HUES64 (cell line): ENCODE measurements at regions not wholly inside any gene's neighbourhood (a gene's known extent, or its start where the extent isn't known, plus 50 kb on each side); places are given as distances from the start of the nearest gene placed in this dataset.

Source experiments
- H3K27ac ChIP-seq: 2 replicates; pipeline ENCODE4 v1.7.0; 2013; ENCODE audit warnings: low read depth, low read length, inconsistent platforms
- H3K27me3 ChIP-seq: 2 replicates; pipeline ENCODE4 v1.6.1; 2013; ENCODE audit warnings: mild to moderate bottlenecking, low read length; ENCODE audit not compliant: insufficient read depth
- H3K36me3 ChIP-seq: 2 replicates; pipeline ENCODE4 v1.6.1; 2013; ENCODE audit warnings: mild to moderate bottlenecking, low read length; ENCODE audit not compliant: insufficient read depth
- H3K4me1 ChIP-seq: 2 replicates; pipeline ENCODE4 v1.6.1; 2013; ENCODE audit warnings: mild to moderate bottlenecking, low read length, moderate library complexity; ENCODE audit not compliant: insufficient read depth
- H3K4me3 ChIP-seq: 2 replicates; pipeline ENCODE4 v1.5.1; 2013; ENCODE audit warnings: mild to moderate bottlenecking, low read length, moderate library complexity
- H3K9ac ChIP-seq: 2 replicates; pipeline ENCODE4 v1.6.1; 2013; ENCODE audit warnings: mild to moderate bottlenecking, low read depth, low read length
- H3K9me3 ChIP-seq: 2 replicates; pipeline ENCODE4 v1.6.1; 2013; ENCODE audit warnings: low read depth, low read length; ENCODE audit not compliant: insufficient read depth
- WGBS: fragments of 150-250, 120-280 bp; methylation state at CpG from one replicate; pipeline ENCODE4 v1.1.7; 2013; ENCODE audit warnings: missing lambda C conversion rate; 5-methylcytosine and 5-hydroxymethylcytosine counted together

DNA sequence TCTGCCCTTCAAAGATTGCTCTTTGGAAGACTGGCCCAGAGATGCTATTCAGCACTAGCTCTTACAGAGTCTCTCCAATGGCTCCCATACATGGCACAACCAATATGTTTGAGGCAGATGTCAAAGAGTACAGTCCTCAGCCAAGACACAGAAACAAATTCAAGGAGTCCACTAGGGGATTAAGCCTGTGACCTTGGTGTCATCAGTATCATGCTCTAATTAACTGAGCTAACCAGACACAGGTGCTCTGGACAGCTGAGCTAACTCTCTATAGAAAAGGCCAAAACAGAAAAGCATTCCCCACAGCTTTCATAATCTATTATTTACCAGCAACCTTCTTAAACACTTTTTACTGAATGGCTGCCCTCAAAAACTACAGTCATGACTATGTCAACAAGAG is 666.0 kb upstream of the PLXNA2 start:
- H3K27me3 ChIP-seq: no peaks in the 10 kb centered on the region
- H3K4me3 ChIP-seq: no peak overlapping the region
- H3K27ac ChIP-seq: no peak overlapping the region
- no peaks in the 10 kb centered on the region for H3K36me3 ChIP-seq
- no peaks in the 10 kb centered on the region for H3K4me1 ChIP-seq
- H3K9me3 ChIP-seq: no peaks in the 10 kb centered on the region
- no peak overlapping the region for H3K9ac ChIP-seq

DNA sequence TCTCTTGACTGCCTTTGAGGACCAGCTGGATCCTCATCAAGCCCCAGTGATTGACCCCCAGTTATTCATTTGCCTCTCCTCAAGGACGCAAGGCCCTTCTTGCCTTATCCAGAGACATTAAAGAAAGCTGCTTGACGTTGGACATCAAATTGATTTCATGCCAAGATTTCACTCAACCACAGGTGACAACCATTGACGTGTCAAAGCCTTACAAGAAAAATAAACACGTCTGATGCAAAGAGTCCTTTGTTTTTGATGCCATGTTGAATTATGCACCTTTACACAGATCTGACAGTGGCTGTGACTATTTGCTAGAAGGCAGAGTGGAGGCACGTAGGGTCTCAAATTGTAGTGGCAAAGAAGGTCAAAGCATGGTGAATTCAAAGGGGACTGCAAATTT is 666.2 kb upstream of the CAMK1G start:
- no peak overlapping the region for H3K27ac ChIP-seq
- no peak overlapping the region for H3K9ac ChIP-seq
- no peaks in the 10 kb centered on the region for H3K36me3 ChIP-seq
- no peaks in the 10 kb centered on the region for H3K9me3 ChIP-seq
- H3K27me3 ChIP-seq: no peaks in the 10 kb centered on the region
- no peak overlapping the region for H3K4me3 ChIP-seq
- H3K4me1 ChIP-seq: no peaks in the 10 kb centered on the region
- 91% methylated on average over 5 of the region's 5 CpGs for WGBS

DNA sequence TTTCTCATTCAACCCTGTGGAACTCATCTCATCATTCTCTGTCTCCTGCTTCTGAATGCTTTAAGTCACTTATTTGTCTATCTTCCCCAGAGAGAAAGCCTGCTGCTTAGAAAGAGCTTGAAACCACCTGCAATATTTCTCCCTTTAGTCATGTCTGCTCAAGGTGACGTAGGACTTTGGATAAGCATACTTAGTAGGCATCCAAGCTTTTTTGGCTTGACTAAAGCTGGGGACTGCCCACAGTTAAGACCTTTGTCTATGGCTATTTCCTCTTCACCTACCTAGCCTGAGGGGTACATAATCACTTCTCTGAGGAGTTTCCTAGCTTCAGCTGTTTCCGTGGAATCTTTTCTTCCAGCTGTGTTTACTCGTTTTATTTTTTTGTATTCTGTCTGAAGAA is 665.8 kb upstream of the CAMK1G start:
- Histone ChIP-seq H3K9me3 (no peaks in the 10 kb centered on the region), H3K27ac (no peak overlapping the region), H3K27me3 (no peaks in the 10 kb centered on the region), H3K4me1 (no peaks in the 10 kb centered on the region), H3K4me3 (no peak overlapping the region), H3K9ac (no peak overlapping the region), H3K36me3 (no peaks in the 10 kb centered on the region)
- WGBS: 74% methylated on average over 2 of the region's 3 CpGs

DNA sequence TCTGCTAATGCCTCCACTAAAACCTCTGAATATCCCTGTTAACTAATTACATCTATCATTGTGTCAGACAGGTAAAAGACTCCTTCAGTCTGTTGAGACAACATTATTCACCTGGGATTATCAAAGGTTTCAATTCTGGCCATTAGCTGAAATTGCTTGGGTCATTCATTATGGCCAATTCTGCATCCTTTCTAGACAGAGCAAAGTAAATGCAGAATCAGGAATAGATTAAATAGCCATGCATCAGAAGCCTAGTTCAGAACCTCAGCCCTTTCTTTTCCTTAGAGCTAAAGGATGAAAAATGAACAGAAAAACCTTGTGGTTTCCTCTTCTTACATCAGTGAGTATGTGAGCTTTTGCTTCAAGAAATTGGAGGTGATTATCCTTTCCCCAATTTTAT is 665.4 kb upstream of the CAMK1G start:
- no peak overlapping the region for H3K27ac ChIP-seq
- H3K36me3 ChIP-seq: no peaks in the 10 kb centered on the region
- no peaks in the 10 kb centered on the region for H3K4me1 ChIP-seq
- no peak overlapping the region for H3K9ac ChIP-seq
- H3K9me3 ChIP-seq: no peaks in the 10 kb centered on the region
- H3K27me3 ChIP-seq: no peaks in the 10 kb centered on the region
- no peak overlapping the region for H3K4me3 ChIP-seq

DNA sequence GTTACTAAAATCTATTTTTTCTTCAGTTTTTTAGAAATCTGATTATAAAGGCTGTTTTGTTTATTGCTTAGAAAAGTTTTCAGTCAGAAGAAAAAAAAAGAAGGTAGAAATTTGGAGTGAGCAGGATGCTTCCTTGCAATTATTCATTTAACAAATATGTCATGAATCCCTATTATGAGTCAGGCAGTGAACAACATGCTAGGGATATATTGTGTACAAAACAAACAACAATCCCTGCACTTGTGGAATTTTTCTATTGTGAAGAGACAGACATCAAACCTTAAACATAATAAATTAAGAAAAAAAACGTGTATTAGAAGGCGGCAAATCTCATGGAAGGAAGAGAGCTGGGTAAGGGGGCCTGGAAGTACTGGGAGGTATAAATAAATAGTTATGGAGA is 664.1 kb upstream of the CAMK1G start:
- Histone ChIP-seq H3K4me3 (no peak overlapping the region), H3K36me3 (no peaks in the 10 kb centered on the region), H3K27me3 (no peaks in the 10 kb centered on the region), H3K9ac (no peak overlapping the region), H3K27ac (no peak overlapping the region), H3K9me3 (no peaks in the 10 kb centered on the region), H3K4me1 (0 out of 2 replicates have a peak, but pooled peaks cover 4% of the 10 kb centered on the region)
- WGBS: 93% methylated on average over 2 of the region's 2 CpGs

DNA sequence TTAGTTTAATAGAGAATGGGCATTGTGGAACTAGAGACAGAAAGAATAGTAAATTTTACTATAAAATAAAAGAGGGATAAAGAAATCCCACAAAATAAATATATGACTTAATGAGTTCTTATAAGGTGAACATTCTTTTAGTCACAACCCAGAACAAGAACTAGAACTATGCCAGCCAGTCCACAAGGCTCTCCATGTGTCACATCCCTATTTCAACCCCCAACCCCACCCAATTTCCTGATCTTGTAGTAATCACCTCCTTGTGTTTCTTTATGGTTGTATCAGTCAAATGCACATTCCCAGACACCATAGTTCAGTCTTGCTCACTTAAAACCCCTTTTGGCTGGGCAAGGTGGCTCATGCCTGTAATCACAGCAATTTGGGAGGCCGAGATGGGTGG is 662.3 kb upstream of the CAMK1G start:
- Histone ChIP-seq H3K4me3 (no peak overlapping the region), H3K9ac (no peak overlapping the region), H3K27ac (no peak overlapping the region), H3K36me3 (no peaks in the 10 kb centered on the region), H3K27me3 (no peaks in the 10 kb centered on the region), H3K9me3 (no peaks in the 10 kb centered on the region), H3K4me1 (0 out of 2 replicates have a peak, but pooled peaks cover 4% of the 10 kb centered on the region)
- 100% methylated on average over 1 of the region's 1 CpG for WGBS

DNA sequence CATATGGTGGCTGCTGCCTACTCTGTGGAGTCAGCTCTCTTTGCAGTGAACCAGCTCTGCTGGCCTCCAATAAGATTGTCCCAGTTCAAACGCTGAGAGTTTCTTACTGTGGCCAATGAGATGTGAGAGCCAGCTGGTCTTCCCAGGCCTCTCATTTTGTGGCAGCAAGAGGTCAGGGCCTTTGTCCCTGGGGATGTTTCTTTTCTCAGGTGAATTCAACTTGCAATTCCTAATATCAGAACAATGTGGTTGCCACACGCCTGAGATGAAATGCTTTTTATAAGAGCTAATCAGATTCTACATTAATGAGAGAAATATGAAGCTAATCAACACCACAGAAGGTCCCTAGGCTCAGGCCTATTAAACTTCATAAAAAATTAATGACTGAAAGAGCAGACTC is 660.1 kb upstream of the CAMK1G start:
- 0 out of 2 replicates have a peak, but pooled peaks cover 4% of the 10 kb centered on the region for H3K4me1 ChIP-seq
- 81% methylated on average over 1 of the region's 2 CpGs for WGBS

DNA sequence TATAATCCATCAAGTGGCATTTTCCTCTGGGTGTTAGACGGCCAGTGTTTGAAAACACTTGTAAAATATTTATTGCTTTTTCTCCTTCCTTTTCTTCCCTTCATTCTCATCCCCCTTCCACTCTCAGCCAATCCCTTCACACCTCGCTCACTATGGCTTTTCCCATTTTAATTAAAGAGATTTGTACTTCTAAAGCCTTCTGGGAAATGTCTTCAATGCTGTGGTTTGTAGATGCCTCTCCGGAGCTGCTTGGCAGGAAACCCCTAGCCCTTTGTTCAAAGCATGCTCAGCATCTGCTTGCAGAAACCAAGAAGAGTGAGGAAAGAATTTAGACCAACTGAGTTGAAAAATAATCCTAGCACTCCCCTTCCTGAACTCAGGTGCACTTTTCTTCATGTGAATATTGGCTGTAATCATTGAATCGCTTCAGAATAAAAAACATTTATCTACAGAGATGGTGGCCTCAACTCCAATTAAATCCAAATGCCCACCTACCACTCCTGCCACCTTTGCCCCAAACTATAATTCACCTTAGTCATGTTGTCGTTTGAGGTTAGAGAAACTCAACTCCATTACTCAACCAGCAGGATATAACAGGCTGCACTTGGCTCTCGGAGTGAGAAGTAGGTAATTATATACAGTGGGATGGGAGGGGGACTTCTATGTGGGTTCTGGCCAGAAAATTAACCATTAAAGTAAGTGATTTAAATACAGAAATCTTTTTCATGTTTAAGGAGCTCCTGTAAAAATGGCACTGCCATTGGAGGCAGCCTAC is 659.4 kb upstream of the CAMK1G start:
- no peak overlapping the region for H3K4me3 ChIP-seq
- no peak overlapping the region for H3K9ac ChIP-seq
- H3K27ac ChIP-seq: no peak overlapping the region
- no peaks in the 10 kb centered on the region for H3K9me3 ChIP-seq
- no peaks in the 10 kb centered on the region for H3K27me3 ChIP-seq
- 89% methylated on average over 4 of the region's 6 CpGs for WGBS
- H3K36me3 ChIP-seq: no peaks in the 10 kb centered on the region
- H3K4me1 ChIP-seq: 0 out of 2 replicates have a peak, but pooled peaks cover 4% of the 10 kb centered on the region

More for the DNA sequence above, 660.1 kb upstream of the CAMK1G start:
- H3K27me3 ChIP-seq: no peaks in the 10 kb centered on the region
- no peaks in the 10 kb centered on the region for H3K9me3 ChIP-seq
- H3K27ac ChIP-seq: no peak overlapping the region
- H3K36me3 ChIP-seq: no peaks in the 10 kb centered on the region
- H3K4me3 ChIP-seq: no peak overlapping the region
- no peak overlapping the region for H3K9ac ChIP-seq

DNA sequence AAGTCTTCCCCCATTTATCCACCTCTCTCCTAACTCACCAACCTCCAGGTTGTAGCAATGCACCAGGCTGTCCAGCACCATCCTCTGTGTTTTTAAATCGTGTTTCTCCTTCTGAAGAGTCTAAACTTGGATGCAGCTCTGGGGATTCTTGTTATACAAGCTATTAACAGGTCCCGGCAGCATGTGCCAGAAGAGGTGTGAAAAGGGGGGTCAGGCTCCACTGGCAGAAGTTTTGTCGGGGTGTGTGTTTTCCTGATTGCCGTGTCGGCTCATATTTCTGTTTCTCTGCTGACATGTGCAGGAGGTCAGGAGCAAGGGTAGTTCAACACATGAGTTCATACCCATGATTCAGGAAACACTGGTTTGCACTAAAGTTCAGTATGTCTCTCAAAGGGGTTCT is 658.6 kb upstream of the CAMK1G start:
- H3K9ac ChIP-seq: no peak overlapping the region
- 0 out of 2 replicates have a peak, but pooled peaks cover 4% of the 10 kb centered on the region for H3K4me1 ChIP-seq
- no peak overlapping the region for H3K27ac ChIP-seq
- no peaks in the 10 kb centered on the region for H3K36me3 ChIP-seq
- no peaks in the 10 kb centered on the region for H3K27me3 ChIP-seq
- H3K9me3 ChIP-seq: no peaks in the 10 kb centered on the region
- 97% methylated on average over 5 of the region's 5 CpGs for WGBS
- no peak overlapping the region for H3K4me3 ChIP-seq

DNA sequence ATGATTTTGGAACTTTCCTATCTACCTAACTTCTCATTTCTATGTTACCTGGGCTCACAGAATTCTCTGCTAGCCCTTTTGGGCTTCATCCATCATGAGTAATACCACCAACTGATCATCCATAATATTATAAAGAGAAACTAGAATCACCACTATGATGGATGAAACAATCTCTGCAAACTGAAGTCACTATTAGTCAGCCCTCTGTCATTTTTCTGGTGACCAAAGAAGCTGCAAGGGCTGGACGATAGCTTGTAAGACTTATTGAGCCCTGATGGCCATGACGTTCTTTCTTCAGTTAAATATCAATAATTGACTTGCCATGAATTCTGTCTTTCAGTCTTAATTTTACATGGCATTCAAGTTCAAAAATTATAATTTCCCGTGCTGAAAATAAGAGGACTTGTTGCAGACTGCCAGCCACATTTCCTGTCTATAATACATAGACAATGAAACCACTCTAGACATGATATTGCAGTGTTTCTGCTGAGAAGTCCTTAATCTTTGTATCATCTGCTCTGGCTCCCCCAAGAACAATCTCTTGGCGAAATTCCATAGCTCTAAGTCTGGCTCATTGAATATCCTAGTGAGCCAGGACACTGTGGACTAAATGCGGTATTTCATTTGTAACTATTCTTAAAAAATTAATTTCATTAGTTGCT is 655.0 kb upstream of the CAMK1G start:
- Histone ChIP-seq H3K27me3 (no peaks in the 10 kb centered on the region), H3K9me3 (no peaks in the 10 kb centered on the region), H3K4me1 (peaks cover 12% of the 10 kb centered on the region), H3K36me3 (no peaks in the 10 kb centered on the region), H3K4me3 (no peak overlapping the region), H3K27ac (no peak overlapping the region), H3K9ac (no peak overlapping the region)
- WGBS: 96% methylated on average over 5 of the region's 5 CpGs

DNA sequence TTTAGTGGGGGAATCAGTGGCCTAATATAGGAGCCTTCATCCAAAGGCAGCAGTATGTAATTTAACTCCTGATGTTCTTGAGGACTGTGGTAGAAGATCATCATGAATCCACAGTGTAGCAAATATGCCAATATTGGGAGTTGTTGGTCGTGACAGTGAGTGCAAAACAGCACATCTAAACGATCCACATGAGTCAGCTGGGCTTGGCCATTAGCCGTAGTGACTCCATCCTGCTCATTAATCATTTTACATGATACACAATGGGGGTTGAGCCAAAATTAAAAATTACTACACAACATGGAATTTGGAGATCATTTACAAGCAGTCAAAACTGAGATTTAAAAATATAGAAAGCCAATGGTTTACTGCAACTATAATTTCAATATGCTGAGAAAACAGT is 653.9 kb upstream of the CAMK1G start:
- H3K4me1 ChIP-seq: peaks cover 11% of the 10 kb centered on the region
- no peak overlapping the region for H3K9ac ChIP-seq
- 100% methylated on average over 3 of the region's 3 CpGs for WGBS

More for the DNA sequence above, 653.9 kb upstream of the CAMK1G start:
- Histone ChIP-seq H3K27ac (no peak overlapping the region), H3K4me3 (no peak overlapping the region), H3K9me3 (no peaks in the 10 kb centered on the region), H3K27me3 (no peaks in the 10 kb centered on the region), H3K36me3 (no peaks in the 10 kb centered on the region)
